Ishikawa (cell line): ENCODE measurements at regions not wholly inside any gene's neighbourhood (a gene's known extent, or its start where the extent isn't known, plus 50 kb on each side); places are given as distances from the start of the nearest gene placed in this dataset.

Source experiments
- CEBPB ChIP-seq: IDR thresholded peaks from 2 replicates; pipeline ENCODE4 v1.6.1; 2012
- CREB1 ChIP-seq: IDR thresholded peaks from 2 replicates; pipeline ENCODE4 v1.6.1; 2012; ENCODE audit warnings: low read depth
- EGR1 ChIP-seq: IDR thresholded peaks from 2 replicates; pipeline ENCODE4 v1.6.1; 2012
- EP300 ChIP-seq: IDR thresholded peaks from 2 replicates; pipeline ENCODE4 v1.6.1; 2012; ENCODE audit warnings: borderline replicate concordance
- FOXM1 ChIP-seq: IDR thresholded peaks from 2 replicates; pipeline ENCODE4 v1.6.1; 2012; ENCODE audit warnings: low read depth, borderline replicate concordance
- MAX ChIP-seq: IDR thresholded peaks from 2 replicates; pipeline ENCODE4 v1.6.1; 2012
- NFIC ChIP-seq: IDR thresholded peaks from 2 replicates; pipeline ENCODE4 v1.6.1; 2012
- RAD21 ChIP-seq: IDR thresholded peaks from 2 replicates; pipeline ENCODE4 v1.6.1; 2012; ENCODE audit warnings: low read depth
- REST ChIP-seq: IDR thresholded peaks from 2 replicates; pipeline ENCODE4 v1.6.1; 2012; ENCODE audit warnings: low read depth, mild to moderate bottlenecking
- TAF1 ChIP-seq: IDR thresholded peaks from 2 replicates; pipeline ENCODE4 v1.6.1; 2012; ENCODE audit warnings: low read depth, mild to moderate bottlenecking
- TCF12 ChIP-seq: IDR thresholded peaks from 2 replicates; pipeline ENCODE4 v1.6.1; 2012; ENCODE audit warnings: low read depth
- TEAD4 ChIP-seq: IDR thresholded peaks from 2 replicates; pipeline ENCODE4 v1.6.1; 2012
- USF1 ChIP-seq: IDR thresholded peaks from 2 replicates; pipeline ENCODE4 v1.6.1; 2012
- YY1 ChIP-seq: IDR thresholded peaks from 2 replicates; pipeline ENCODE4 v1.6.1; 2012; ENCODE audit warnings: low read depth
- ZBTB7A ChIP-seq: IDR thresholded peaks from 2 replicates; pipeline ENCODE4 v1.6.1; 2012; ENCODE audit warnings: low read depth

- no peak for TF ChIP-seq EGR1
- TF ChIP-seq EP300: no peak
- TF ChIP-seq USF1: no peak
- no peak for TF ChIP-seq NFIC
- TF ChIP-seq RAD21: no peak
- TF ChIP-seq MAX: no peak
- TF ChIP-seq REST: no peak
- no peak for TF ChIP-seq TCF12
- TF ChIP-seq TEAD4: no peak
- no peak for TF ChIP-seq CEBPB
Observed at GRCh38 chr9:23606107-23606506, 219.9 kb downstream of the ELAVL2 start.

GRCh38 chr9:23608456-23608855 lies 217.6 kb downstream of the ELAVL2 start:
- no peak for TF ChIP-seq TAF1
- no peak for TF ChIP-seq EGR1
- no peak for TF ChIP-seq NFIC
- no peak for TF ChIP-seq EP300
- no peak for TF ChIP-seq ZBTB7A
- no peak for TF ChIP-seq CREB1
- no peak for TF ChIP-seq FOXM1
- no peak for TF ChIP-seq CEBPB
- TF ChIP-seq TEAD4: no peak

GRCh38 chr9:23611869-23612268 lies 214.2 kb downstream of the ELAVL2 start:
- no peak for TF ChIP-seq TEAD4
- TF ChIP-seq MAX: no peak
- TF ChIP-seq RAD21: no peak
- TF ChIP-seq EP300: no peak
- no peak for TF ChIP-seq ZBTB7A
- TF ChIP-seq CREB1: no peak
- TF ChIP-seq REST: no peak
- TF ChIP-seq TCF12: no peak
- no peak for TF ChIP-seq YY1
- TF ChIP-seq EGR1: no peak
- no peak for TF ChIP-seq FOXM1
- TF ChIP-seq CEBPB: no peak
- TF ChIP-seq NFIC: no peak
- TF ChIP-seq TAF1: no peak
- TF ChIP-seq USF1: no peak

GRCh38 chr9:23615569-23615968 lies 210.5 kb downstream of the ELAVL2 start:
- TF ChIP-seq NFIC (no peak), TCF12 (no peak), FOXM1 (no peak), TEAD4 (no peak), REST (no peak), TAF1 (no peak), ZBTB7A (no peak), CEBPB (no peak), EGR1 (no peak), YY1 (no peak), CREB1 (no peak), USF1 (no peak), RAD21 (no peak), MAX (no peak), EP300 (no peak)
